HT-29 (cell line): ENCODE measurements at regions not wholly inside any gene's neighbourhood (a gene's known extent, or its start where the extent isn't known, plus 50 kb on each side); places are given as distances from the start of the nearest gene placed in this dataset.
"Not testable (repeated sequence)": the region's sequence is repeated elsewhere in the genome, so short reads cannot be mapped to it uniquely, and the experiment has no call there.

Source experiments
- DNase-seq: peaks from one replicate; pipeline ENCODE4 v3.0.0-alpha.2; 2015; ENCODE audit warnings: low spot score

DNA sequence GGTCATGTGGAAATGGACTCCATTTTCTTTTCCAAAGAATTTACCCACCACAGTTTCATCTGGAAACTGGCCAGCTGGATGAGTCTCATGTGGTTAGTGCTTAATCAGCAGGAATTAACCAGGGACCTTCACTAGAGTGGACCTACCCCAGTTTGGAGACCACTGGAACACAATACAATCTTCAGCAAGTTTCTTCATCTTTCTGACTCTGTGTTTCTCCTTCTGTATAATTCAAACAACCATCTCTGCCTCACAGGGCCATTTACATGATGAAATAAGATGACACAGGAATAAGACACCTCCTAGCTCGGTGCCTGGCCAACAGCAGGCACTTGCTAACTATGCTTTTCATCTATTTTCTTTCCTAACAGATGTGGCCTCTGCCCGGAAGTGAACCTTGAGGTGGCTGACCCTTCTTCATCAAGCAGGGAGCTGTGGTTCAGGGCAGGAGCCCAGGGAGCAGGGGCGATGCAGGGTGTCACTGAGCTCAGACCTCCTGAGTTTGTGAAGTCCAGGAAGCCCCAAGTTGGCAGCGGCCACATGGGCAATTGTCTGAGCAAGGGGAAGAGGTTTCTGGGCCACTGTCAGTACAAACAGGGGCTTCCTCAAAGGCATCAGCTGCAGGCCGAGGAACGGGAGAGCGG lies 98.8 kb downstream of the SOD2 start:
- DNase-seq, result no peak

DNA sequence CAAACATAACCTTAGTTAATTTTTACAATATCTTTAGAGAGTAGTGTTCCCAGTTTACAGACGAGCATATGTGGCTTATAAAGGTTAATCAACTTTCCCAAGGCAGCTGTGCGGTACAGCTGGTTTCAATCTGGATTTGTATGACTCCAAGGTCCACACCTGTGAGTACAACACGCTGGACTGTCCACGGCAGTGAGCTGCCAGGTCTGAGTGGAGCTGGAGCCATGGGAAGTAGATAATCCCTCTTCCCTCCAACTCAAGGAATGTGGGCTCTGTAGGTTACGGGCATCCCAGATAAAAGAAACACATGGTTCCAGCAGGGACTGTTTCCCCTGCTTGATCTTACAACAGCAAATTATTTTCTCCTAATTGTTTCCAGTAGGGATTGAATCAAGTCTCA lies 102.2 kb downstream of the SOD2 start:
- no peak for DNase-seq

DNA sequence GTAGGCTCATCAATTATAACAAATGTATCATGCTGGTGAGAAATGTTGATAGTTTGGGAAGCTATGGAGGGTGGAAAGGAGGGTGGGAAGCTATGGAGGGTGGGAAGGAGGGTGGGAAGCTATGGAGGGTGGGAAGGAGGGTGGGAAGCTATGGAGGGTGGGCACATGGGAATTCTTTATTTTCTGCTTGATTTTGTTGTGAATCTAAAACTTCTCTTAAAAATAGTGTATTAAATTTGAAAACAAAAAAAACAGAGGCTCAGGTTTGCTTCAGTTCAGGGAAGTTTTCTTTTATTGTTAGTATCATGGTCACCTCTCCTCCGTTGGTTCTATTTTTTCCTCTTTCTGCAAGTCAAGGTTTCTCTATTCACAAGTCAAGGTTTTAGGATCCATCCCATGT lies 106.4 kb downstream of the SOD2 start:
- DNase-seq, result no peak

DNA sequence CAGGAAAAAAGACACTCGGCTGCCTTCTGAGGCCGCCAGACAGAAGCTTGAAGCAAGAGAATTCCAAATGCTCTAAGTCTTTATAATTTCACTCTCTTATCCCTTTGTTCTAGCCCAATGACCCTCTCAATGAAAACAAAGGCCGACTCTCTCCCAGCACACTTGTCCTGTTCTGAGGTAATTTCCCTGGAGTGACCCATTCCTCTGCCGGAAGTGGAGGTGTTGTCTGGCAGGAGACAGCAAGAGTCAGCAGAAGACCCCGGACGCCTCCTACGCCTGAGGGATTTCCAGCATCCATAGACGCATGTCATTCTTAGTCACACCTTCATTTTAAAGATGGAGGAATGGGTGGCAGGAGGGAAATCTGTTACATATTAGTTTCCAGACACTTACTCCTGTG lies 110.3 kb downstream of the SOD2 start:
- DNase-seq, result no peak

DNA sequence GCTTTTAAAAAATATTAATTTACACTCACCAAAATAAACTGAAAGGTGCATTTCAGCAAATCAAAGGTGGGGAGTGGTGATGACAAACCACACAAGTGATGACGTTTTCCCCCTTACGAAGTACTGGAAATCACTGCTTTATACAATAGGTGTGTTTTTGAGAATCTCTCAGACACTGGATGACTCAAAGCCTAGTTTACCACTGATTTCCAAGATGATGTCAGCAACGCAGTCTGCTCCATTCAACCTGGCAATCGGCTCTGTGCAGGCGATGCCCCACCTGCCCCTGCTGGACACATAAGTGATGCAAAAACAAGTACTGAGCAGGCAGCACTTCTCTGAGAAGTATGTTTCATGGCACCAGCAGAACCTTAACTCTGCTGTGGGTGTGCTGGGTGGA lies 114.4 kb downstream of the SOD2 start:
- no peak for DNase-seq

DNA sequence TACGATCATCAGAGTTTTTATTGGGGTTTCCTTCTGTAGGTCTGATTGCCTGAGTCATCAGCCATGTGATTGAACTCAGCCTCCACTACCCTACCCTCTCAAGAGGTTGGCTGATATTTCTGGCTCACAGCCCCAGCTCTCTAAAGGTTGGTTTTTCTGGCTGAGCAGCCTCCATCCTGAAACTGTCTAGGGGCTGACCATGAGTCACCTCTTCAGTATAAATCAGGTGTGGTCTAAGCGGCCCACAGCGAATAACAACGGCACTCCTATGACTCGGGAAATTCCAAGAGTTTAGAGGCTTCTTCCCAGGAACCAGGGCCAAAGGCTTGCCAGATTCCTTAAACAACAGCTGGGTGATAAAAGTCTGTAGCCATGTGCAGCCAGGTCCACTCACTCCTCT lies 115.5 kb downstream of the SOD2 start:
- no peak for DNase-seq

DNA sequence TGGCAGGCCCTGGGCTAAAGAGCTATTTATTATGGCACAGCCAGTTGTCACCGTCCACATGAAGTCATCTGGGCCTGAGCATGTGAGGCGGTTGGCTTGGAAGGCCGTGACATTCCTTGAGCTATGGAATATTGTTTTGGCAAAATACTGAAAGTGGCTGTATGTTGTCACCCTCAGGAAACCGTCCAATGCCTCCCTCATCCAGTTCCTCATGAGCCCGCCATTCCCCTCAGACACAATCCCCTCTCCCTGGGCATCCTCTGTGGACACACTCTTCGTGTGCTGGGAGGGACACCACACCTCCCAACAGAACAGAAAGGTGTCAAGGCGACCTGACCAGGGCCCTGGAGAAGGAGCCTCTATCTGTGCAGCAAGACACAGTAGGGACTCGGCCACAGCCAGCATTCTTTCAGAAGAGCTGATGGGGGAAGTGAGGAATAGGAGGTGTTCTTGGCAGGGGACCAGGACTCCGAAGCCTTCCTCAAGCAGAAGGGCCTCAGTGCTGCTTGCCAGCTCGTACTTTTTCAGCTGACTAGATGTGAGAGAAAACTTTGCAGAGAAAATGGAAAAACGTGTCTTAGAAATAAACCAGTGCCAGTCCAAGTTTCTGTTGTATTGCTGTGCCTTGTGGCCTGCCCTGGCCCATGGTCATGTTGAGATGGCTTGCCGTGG lies 120.5 kb downstream of the SOD2 start:
- DNase-seq, result no peak

DNA sequence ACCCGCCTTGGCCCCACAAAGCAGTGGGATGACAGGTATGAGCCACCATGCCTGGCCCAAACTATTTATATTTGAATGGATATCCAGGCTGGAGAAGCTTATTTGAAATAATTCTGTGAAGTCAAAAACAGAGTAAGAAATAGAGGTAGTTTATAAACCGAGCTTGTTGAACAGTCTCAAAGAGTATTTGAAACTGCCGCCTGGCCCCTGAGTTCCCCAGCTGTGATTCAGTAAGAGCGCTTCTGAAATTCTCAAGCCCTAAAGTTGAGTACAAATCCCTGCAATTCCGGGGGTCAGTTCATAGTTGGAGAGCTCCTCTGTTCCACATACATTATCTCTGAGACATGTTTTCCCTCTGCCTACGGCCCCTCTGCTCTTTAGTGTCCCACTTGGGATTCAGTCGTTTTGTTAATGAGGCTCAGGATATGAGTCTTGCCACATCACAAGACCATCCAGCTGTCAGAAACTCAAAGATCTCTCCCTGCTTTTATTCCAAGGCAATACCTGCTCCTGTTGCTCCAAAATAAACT lies 127.8 kb downstream of the SOD2 start:
- no peak for DNase-seq

DNA sequence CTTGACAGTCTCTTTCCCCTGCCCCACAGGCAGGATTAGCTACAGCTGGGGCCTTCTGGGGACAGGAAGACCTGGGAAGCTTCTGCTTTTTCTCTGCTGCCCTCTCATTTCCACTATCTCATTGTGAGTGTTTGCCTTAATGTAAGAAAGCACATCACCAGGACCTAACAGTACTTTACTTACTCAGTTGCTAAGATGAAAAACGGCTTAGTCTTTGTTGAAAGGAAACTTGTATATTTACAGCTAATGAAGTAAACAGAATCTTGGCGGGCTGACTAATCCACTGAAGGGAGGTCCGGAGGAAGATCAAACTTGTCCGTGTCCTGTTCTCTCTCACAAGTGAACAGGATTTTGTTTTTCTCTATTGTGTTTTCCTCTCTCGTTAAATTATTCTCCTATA lies 128.6 kb downstream of the SOD2 start:
- no peak for DNase-seq

DNA sequence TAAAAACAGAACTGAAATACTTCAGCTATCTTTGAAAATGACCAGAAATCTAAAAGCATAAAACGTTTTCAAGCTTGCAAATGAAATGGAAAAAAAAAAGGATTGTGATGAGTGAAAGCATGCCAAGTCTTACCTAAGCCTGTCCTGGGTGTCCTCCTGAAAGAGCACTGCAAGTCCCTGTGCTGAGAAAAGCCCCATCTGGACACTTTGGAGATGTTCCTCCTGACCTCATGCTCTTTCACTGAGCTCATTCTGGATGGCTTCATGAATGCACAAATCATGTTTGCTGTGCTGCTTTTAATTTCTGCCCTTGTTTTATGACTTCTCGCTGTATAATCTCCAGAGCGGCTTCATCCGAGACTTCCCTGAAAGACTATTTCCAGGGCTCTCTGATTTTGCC lies 136.0 kb downstream of the SOD2 start:
- DNase-seq, result no peak

DNA sequence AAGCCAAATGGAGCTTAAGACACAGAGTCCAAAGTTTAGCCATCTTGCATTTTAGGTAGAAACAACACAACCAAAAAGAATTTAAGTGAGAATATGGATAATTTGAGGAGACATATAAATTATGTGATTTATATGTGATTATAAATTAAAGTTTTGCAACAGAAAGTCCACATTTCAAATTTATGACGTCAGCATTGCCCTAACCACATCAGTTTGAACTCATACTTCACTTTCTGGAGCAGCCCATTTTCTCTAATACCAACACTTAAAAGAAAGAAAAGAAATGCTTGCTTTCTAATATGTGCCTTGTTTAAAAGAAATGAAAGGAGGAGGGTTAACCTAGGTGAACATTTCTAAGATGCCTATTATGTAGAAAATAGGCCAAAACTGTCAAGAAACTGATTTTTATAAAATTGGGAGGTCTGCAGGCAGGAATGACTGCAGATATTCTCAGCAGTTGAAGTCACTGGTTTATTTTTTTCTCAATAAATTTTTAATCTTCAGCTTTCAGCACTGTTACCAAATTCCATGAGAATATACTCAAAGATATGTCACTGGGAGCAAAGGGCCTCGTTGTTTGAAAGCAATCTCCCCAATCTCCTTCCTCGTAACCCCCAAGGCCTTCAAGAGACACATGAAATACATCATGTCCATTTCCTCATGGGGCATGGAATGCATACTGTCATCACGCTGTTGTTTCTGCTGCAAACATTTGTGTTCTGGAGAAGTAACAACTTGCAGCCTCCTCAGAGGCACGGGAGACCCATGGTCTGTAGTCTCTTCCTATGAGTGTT lies 137.8 kb downstream of the SOD2 start:
- no peak for DNase-seq

DNA sequence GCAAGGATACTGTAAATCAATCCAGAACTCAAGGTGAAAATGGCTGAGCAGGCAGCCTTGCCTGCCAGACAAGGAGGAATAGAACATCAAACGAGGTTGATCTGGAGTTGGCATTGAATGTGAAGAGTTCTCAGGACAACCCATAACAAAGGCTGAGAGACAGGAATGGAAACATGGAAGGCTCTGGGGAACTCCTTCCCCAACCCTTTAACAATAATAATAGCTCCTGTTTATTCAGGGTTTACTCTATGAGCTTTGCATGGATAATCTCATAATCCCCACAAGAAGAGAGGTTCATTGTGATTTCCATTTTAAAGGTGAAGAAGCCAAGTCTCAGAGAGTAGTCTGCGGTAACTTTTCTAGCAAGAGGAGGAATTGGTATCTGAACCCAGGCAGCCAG lies 151.7 kb downstream of the SOD2 start:
- DNase-seq, result no peak

DNA sequence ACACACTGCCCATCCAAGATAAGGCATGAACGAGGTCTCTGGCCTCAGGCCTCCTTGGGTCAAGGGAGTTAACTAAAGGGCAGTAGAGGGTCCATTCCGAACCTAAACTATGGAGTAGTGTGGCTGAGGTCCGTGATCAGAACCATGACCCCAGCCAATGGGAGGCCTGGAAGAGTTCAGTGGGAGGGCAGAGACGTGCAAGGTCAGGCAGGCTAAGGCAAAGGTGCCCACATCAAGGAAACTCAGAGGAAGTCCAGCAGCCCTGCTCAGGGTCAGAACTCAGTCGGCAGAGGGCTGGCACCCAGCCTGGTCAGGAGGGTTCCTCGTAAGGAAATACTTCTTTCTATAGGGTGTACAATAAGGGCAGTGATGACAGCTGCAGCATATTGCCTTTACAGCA lies 152.2 kb downstream of the SOD2 start:
- DNase-seq, result no peak

DNA sequence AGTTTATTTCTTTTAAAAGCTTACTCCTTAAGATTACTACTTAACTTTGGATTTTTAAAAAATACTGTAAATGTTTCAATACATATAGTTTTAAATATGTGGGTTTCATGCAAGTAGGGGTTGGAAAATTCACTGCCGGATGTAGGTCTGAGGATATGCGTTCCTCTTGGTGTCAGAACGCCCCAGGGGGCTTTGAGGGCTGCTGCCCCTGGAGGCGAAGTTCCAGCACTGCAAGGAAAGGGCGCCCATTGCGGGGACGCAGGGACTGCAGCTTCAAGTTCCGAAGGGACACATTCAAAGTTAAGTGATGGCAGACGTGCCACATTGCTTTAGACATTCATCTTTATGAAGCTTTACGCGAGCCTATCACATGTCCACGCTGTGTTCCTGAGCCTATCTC lies 152.9 kb downstream of the SOD2 start:
- DNase-seq, result no peak

DNA sequence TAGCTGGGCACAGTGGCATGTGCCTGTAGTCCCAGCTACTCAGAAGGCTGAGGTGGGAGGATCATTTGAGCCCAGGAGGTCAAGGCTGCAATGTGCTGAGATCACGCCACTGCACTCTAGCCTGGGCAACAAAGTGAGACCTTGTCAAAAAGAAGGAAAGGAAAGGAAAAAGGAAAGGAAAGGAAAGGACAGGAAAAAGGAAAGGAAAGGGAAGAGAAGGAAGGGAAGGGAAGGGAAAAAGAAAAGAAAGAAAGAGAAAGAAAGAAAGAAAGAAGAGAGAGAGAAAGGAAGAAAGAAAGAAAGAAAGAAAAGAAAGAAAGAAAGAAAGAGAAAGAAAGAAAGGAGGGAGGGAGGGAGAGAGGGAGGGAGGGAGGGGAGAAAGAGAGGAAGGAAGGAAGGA lies 155.0 kb downstream of the SOD2 start:
- DNase-seq, result not testable (repeated sequence)

DNA sequence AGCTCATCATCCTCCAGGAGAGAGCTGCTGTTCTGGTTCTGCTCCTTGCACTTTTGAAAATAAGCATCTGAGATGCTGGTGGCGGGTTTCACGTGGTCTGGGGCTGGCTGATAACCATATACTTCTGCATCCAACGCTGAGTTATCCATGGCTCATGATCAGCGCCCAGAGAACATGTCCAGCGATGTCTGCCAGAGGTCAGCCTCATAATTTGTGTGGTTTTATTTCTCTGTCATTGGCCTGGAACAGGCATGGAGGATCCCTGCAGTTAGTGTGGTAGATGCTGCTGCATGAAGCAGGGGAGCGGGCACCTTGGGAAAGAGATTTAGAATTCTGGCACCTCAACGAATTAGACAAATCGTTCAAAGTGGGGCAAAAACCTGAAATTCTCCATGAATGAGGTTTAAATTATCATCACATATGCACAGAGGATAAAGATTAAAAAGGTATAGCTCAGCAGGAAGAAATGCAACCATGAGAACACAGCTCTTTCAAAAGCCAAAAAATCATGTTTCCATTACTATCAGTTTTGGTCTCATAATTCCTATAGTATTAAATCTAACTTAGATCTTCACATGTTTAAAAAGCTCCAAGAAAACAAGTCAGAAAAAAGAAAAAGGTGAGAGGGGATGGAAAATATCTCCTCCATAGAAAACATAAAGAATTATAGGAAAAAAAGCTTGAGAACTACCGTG lies 157.2 kb downstream of the SOD2 start:
- no peak for DNase-seq

DNA sequence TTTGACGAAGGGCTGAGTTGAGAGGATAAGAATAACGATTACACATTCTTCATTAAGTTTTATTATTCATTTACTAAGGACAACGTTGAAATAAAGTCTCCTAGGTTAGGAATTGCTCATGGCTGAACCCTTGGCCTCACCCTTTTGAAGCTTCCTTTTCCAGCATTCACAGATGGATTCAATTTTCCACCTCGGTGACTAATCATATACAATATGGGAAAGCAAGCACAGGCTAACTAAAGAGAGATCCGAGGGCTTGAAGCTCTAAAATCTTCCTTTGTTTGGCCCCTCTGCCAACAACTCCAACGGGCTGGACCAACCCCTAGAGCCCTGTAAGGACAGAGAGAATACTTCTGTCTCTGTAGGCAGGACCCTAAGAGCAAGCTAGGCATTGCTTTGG lies 159.5 kb downstream of the SOD2 start:
- no peak for DNase-seq

DNA sequence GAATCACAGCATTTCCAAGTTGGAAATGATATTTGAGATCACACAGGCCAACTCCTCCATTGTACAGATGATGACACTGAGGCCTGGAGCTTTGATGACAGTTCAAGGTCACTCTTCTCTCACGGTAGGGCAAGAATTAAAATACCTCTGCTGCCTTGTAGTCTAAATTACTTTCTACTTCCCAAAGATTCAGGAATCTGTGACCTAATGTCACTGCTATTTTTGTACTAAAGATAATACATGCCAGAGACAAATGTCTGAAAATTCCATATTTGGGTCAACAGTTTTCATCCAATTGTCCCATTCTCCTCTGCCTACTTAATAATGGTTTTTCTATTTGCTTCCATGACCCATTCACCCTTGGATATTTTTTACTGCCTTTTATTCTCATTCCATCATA lies 160.0 kb downstream of the SOD2 start:
- DNase-seq, result no peak

DNA sequence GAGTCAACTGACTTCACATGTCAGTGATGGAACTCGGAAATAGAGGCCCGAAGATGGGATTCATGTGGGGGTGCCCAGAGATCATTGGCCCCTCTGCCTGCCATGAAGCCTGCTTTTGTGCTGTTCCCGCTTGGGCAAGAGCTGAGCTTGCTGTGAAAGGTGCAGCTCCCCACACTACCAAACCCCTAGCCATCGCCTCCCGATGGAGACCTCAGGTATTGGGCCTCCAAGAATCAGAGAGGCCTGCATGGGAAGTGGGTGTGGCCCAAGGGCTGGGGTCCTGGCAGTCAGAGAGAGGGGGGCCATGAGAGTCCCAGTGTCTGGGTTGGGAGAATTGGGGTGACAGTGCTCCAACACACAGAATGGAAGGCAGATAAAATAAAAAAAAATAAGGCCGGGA lies 160.9 kb downstream of the SOD2 start:
- DNase-seq, result no peak

DNA sequence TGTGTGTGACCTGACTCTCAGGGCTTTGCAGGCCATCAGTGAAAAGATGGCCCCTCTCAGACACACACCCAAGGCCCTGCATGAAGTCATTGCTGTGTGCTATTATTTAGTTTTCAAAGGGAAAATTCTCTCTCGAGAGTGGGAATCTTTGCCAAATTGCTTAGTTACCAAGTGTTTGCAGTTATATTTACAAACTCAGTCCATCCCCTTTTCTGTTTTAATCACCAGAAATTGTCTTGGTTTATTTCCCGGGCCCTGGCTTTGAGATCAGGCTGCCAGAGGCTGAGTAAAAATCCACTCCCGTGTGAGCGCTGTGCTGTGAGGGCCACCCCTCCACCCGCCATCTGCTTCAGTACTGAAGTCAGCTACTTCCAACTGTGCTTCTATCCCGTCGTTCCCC lies 163.1 kb downstream of the SOD2 start:
- DNase-seq, result no peak

DNA sequence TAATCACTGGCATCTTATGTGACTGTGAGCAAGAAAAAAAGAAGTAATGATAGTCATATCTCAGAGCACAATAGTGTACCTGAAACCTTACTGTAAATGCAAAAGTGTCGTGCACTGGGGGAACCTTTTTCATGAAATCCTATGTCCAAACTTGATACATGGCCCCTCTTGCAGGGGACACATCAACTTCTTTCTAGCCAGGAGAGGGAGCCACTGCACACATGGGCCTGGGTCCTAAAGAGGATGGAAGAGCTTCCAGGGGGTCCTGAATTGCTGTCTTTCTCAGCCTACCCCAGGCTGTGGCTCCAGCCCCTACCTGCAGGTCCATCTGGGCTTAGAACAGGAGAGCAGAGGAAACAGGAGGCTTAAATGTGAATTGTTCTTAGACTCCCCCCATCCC lies 165.7 kb downstream of the SOD2 start:
- DNase-seq, result no peak

DNA sequence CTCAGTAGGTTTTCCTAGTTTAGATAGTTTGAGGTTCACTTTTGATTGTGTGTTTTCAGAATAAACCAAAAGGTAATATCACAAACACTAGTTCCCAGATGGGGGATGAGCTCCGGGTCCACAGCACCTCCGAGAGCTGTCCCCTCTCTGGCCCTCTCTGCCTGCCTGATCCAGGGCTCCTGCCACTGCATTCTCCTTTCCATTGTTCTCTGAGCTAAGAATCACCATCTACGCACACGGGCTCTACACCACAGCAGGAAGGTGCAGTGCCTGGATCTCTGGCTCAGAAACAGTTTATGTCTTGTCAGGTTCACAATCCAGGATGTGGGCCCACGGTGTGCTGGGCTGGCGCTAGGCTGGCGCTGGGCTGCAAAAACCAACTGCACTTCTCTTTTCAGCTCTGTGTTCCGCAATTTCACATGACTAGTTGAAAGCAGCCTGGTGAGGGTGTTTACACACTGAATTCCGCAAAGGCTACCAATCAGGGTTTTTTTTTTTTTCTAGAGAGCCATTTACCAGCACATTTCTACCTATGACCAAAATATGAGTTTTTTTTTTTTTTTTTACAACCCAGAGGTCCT lies 167.5 kb downstream of the SOD2 start:
- no peak for DNase-seq
